ENCODE measurements at regions not wholly inside any gene's neighbourhood (a gene's known extent, or its start where the extent isn't known, plus 50 kb on each side); places are given as distances from the start of the nearest gene placed in this dataset.

DNA sequence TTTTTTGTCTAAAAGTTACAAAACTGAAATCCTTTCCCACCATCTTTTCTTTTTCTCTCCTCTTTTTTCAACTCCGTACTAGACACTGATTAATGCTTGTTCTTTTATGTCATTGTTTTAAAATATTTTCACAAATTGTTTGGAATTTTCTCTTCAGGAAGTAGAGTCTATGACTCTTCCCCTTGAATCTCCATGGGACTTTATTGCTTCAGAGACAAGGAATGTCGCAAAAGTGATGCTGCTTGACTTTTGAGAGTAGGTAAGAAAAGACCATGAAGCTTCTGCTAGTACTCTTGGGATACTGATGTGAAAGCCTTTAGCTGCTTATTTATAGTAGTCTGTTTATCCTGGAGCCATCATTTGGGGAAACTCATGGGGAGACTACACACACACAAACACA, 260.1 kb upstream of the SLC10A2 start:
- Histone ChIP-seq H4K5ac (ENCODE audit: insufficient read length, low read depth, low read length) (no peak overlapping the region), H3K27me3 (replicated peaks in 1 of 4; ENCODE audit: control insufficient read depth in 3 of 4, extremely low read depth in 1 of 4, insufficient read depth in 3 of 4, low read length in 3 of 4) (no peaks in the 10 kb centered on the region)

More for the DNA sequence above, 260.1 kb upstream of the SLC10A2 start:
- Histone ChIP-seq H3K4ac (replicated peaks; ENCODE audit: insufficient read length, low read depth, low read length) (no peak overlapping the region), H3K79me1 (ENCODE audit: low read depth, low read length) (no peaks in the 10 kb centered on the region), H3K27ac (ENCODE audit: low read depth, low read length) (no peak overlapping the region), H3K14ac (ENCODE audit: insufficient read length) (no peak overlapping the region), H3K56ac (replicated peaks; ENCODE audit: insufficient read length, low read depth, low read length) (no peak overlapping the region), H4K8ac (ENCODE audit: extremely low read depth, insufficient read depth, low read length) (no peak overlapping the region), H3K79me2 (ENCODE audit: control insufficient read depth in 1 of 2, insufficient read depth in 2 of 2, low read length in 2 of 2) (no peaks in the 10 kb centered on the region), H3K4me3 (ENCODE audit: extremely low read depth in 1 of 4, insufficient read depth in 2 of 4, low read depth in 3 of 4, low read length in 4 of 4) (no peak overlapping the region), H4K20me1 (replicated peaks in 1 of 2; ENCODE audit: control insufficient read depth in 1 of 2, insufficient read depth in 2 of 2, low read length in 2 of 2) (no peaks in the 10 kb centered on the region), H2BK20ac (ENCODE audit: low read length) (no peak overlapping the region), H2BK120ac (replicated peaks; ENCODE audit: low read depth, low read length) (no peak overlapping the region), H2BK5ac (ENCODE audit: low read depth, low read length) (no peak overlapping the region), H3K36me3 (ENCODE audit: control insufficient read depth in 2 of 4, insufficient read depth in 4 of 4, low read length in 3 of 4) (no peaks in the 10 kb centered on the region), H2AK5ac (ENCODE audit: low read depth, low read length) (no peak overlapping the region), H3K9me3 (ENCODE audit: insufficient read depth in 2 of 2, low read depth in 1 of 2, low read length in 1 of 2) (no peaks in the 10 kb centered on the region), H3K4me2 (ENCODE audit: insufficient read depth in 1 of 2, low read depth in 2 of 2, low read length in 2 of 2) (no peak overlapping the region), H2AFZ (ENCODE audit: low read length) (no peak overlapping the region), H3K18ac (ENCODE audit: extremely low read depth, low read length) (no peak overlapping the region), H2BK15ac (ENCODE audit: low read length) (no peak overlapping the region), H2BK12ac (ENCODE audit: low read depth, low read length) (no peak overlapping the region), H3K23me2 (ENCODE audit: low read depth, low read length) (no peaks in the 10 kb centered on the region; the same call in 1 of the 2 replicates), H3K9ac (replicated peaks in 1 of 4; ENCODE audit: extremely low read depth in 1 of 4, low read depth in 3 of 4, low read length in 3 of 4) (no peak overlapping the region), H3K23ac (ENCODE audit: insufficient read length) (no peak overlapping the region), H3K4me1 (replicated peaks in 1 of 4; ENCODE audit: control insufficient read depth in 3 of 4, insufficient read depth in 4 of 4, low read length in 3 of 4) (peaks cover 0 to 2% (median 0%) of the 10 kb centered on the region in 4 experiments; a peak in 1 of 7 replicates), H4K91ac (replicated peaks; ENCODE audit: insufficient read length, low read length) (no peak overlapping the region)
- 92 to 100% methylated on average over 1 to 2 of the region's 2 CpGs for WGBS, 2 experiments (ENCODE audit: extremely low coverage in 1 of 2, insufficient coverage in 1 of 2, insufficient read length in 1 of 2, insufficient replicate concordance in 2 of 2, low coverage in 1 of 2, low lambda C conversion rate in 2 of 2, missing lambda C conversion rate in 1 of 2)
- TF ChIP-seq TAF7 (optimal IDR thresholded peaks at IDR 0.05; ENCODE audit: borderline replicate concordance, low read depth, low read length) (no peak), PHF8 (conservative IDR thresholded peaks at IDR 0.05; ENCODE audit: low read depth, low read length) (no peak), TAF1 (IDR thresholded peaks at IDR 0.05; ENCODE audit: low read depth, low read length) (no peak), CBX8 (IDR thresholded peaks at IDR 0.05; ENCODE audit: borderline replicate concordance, low read depth, low read length) (no peak), EGR1 (IDR thresholded peaks at IDR 0.05; ENCODE audit: borderline replicate concordance, low read depth, low read length) (no peak)
- FAIRE-seq (no peak), DNase-seq (ENCODE audit: low read depth in 1 of 2, low spot score in 2 of 2) (no peak)
- ChIA-PET CTCF (ENCODE audit: partially characterized antibody) (interaction anchor here (1.2 kb wide), 1 partner anchor 456 kb away, joined by 3 read pairs; no protein-coding TSS in a partner anchor), POLR2A (ENCODE audit: partially characterized antibody) (no interaction called here)
